ENCODE measurements at regions not wholly inside any gene's neighbourhood (a gene's known extent, or its start where the extent isn't known, plus 50 kb on each side); places are given as distances from the start of the nearest gene placed in this dataset.

- Histone ChIP-seq H3K9ac (ENCODE audit: control insufficient read depth, insufficient read depth, low read length) (no peak overlapping the region), H3K4me2 (ENCODE audit: control insufficient read depth, insufficient read depth) (no peak overlapping the region), H2AFZ (ENCODE audit: control insufficient read depth, low read depth, low read length) (no peak overlapping the region), H3K36me3 (ENCODE audit: control insufficient read depth in 2 of 2, insufficient read depth in 2 of 2, low read length in 1 of 2) (no peaks in the 10 kb centered on the region), H3K27ac (ENCODE audit: control insufficient read depth, insufficient read depth) (no peak overlapping the region), H3K4me3 (no peak overlapping the region), H4K20me1 (ENCODE audit: control insufficient read depth, insufficient read depth) (no peaks in the 10 kb centered on the region), H3K79me2 (ENCODE audit: control insufficient read depth, insufficient read depth, low read length) (no peaks in the 10 kb centered on the region), H3K9me3 (replicated peaks; ENCODE audit: control insufficient read depth, insufficient read depth, low read length) (no peaks in the 10 kb centered on the region; the same call in 2 of the 3 replicates), H3K4me1 (ENCODE audit: control insufficient read depth, insufficient read depth, low read length) (no peaks in the 10 kb centered on the region), H3K27me3 (replicated peaks in 1 of 2; ENCODE audit: control insufficient read depth in 2 of 2, insufficient read depth in 2 of 2, low read length in 1 of 2) (no peaks in the 10 kb centered on the region)
- DNase-seq (ENCODE audit: low read depth, low spot score): no peak
- intact Hi-C loops (cut with micrococcal nuclease; ENCODE audit: unreplicated experiment) (no loop called here), in situ Hi-C loops (cut with MboI) (no loop called here)
- ChIA-PET CTCF (no interaction called here), POLR2A (no interaction called here), RAD21 (ENCODE audit: unreplicated experiment) (no interaction called here), SMC1A (ENCODE audit: uncharacterized antibody, unreplicated experiment) (no interaction called here)
- 51% methylated on average over 6 of the region's 6 CpGs for WGBS (ENCODE audit: insufficient coverage, insufficient replicate concordance, low lambda C conversion rate, missing lambda C conversion rate)
- no peak for TF ChIP-seq PAX8 (IDR thresholded peaks at IDR 0.05)
- TF ChIP-seq MEF2B (IDR thresholded peaks at IDR 0.05; ENCODE audit: partially characterized antibody, poor library complexity, severe bottlenecking): no peak
- no peak for TF ChIP-seq STAT1 (conservative IDR thresholded peaks at IDR 0.05)
- TF ChIP-seq SPI1 (IDR thresholded peaks at IDR 0.05; ENCODE audit: borderline replicate concordance, insufficient read depth, low read depth, low read length): no peak
- no peak for TF ChIP-seq SIX5 (IDR thresholded peaks at IDR 0.05; ENCODE audit: low read depth, low read length, severe bottlenecking)
- TF ChIP-seq MYB (IDR thresholded peaks at IDR 0.05; ENCODE audit: borderline replicate concordance, low read depth, low read length): no peak
- TF ChIP-seq ATF7 (IDR thresholded peaks at IDR 0.05; ENCODE audit: low read depth): no peak
- TF ChIP-seq BCL11A (IDR thresholded peaks at IDR 0.05; ENCODE audit: low read depth, low read length): no peak
- no peak for TF ChIP-seq SP1 (IDR thresholded peaks at IDR 0.05; ENCODE audit: low read depth, low read length)
- no peak for ATAC-seq
- no TSS peak for BruUV-seq (replicated peaks)
- no peak for FAIRE-seq
Measured at GRCh38 chrX:786441-786881, 155.9 kb downstream of the SHOX start.

- FAIRE-seq: no peak
- no peak overlapping the region for H3K27ac ChIP-seq (ENCODE audit: control insufficient read depth, insufficient read depth)
- ChIA-PET POLR2A (no interaction called here), CTCF (no interaction called here), RAD21 (ENCODE audit: unreplicated experiment) (no interaction called here), SMC1A (ENCODE audit: uncharacterized antibody, unreplicated experiment) (no interaction called here)
- H3K4me1 ChIP-seq (ENCODE audit: control insufficient read depth, insufficient read depth, low read length): no peaks in the 10 kb centered on the region
- H3K9ac ChIP-seq (ENCODE audit: control insufficient read depth, insufficient read depth, low read length): no peak overlapping the region
- H3K4me3 ChIP-seq: no peak overlapping the region
- in situ Hi-C loops (cut with MboI) (no loop called here), intact Hi-C loops (cut with micrococcal nuclease; ENCODE audit: unreplicated experiment) (no loop called here)
- no peaks in the 10 kb centered on the region; the same call in 2 of the 3 replicates for H3K9me3 ChIP-seq (replicated peaks; ENCODE audit: control insufficient read depth, insufficient read depth, low read length)
- BruUV-seq (replicated peaks): no TSS peak
- H3K27me3 ChIP-seq (replicated peaks in 1 of 2; ENCODE audit: control insufficient read depth in 2 of 2, insufficient read depth in 2 of 2, low read length in 1 of 2): no peaks in the 10 kb centered on the region
- no peak overlapping the region for H3K4me2 ChIP-seq (ENCODE audit: control insufficient read depth, insufficient read depth)
- ATAC-seq: no peak
- no peaks in the 10 kb centered on the region for H3K79me2 ChIP-seq (ENCODE audit: control insufficient read depth, insufficient read depth, low read length)
- DNase-seq (ENCODE audit: low read depth, low spot score): no peak
- H3K36me3 ChIP-seq (ENCODE audit: control insufficient read depth in 2 of 2, insufficient read depth in 2 of 2, low read length in 1 of 2): no peaks in the 10 kb centered on the region
- H2AFZ ChIP-seq (ENCODE audit: control insufficient read depth, low read depth, low read length): no peak overlapping the region
- no peaks in the 10 kb centered on the region for H4K20me1 ChIP-seq (ENCODE audit: control insufficient read depth, insufficient read depth)
- WGBS (ENCODE audit: insufficient coverage, insufficient replicate concordance, low lambda C conversion rate, missing lambda C conversion rate): 66% methylated on average over 13 of the region's 13 CpGs
- no peak for TF ChIP-seq ATF7 (IDR thresholded peaks at IDR 0.05; ENCODE audit: low read depth)
- no peak for TF ChIP-seq LARP7 (IDR thresholded peaks at IDR 0.05)
- no peak for TF ChIP-seq PML (IDR thresholded peaks at IDR 0.05; ENCODE audit: low read length)
- TF ChIP-seq HCFC1 (IDR thresholded peaks at IDR 0.05; ENCODE audit: low read length): no peak
- TF ChIP-seq POLR2AphosphoS5 (IDR thresholded peaks at IDR 0.05; ENCODE audit: low read length): no peak
- no peak for TF ChIP-seq STAT3 (IDR thresholded peaks at IDR 0.05; ENCODE audit: low read depth, low read length)
- no peak for TF ChIP-seq YBX1 (IDR thresholded peaks at IDR 0.05)
- no peak for TF ChIP-seq E2F8 (IDR thresholded peaks at IDR 0.05; ENCODE audit: low read depth, partially characterized antibody)
- TF ChIP-seq ESRRA (IDR thresholded peaks at IDR 0.05; ENCODE audit: low read length): no peak
- no peak for TF ChIP-seq DPF2 (IDR thresholded peaks at IDR 0.05)
- no peak for TF ChIP-seq ZBED1 (IDR thresholded peaks at IDR 0.05; ENCODE audit: borderline replicate concordance)
Measured at GRCh38 chrX:784829-785228, 154.2 kb downstream of the SHOX start.
